Kidney (tissue), 13 donors: ENCODE measurements at regions not wholly inside any gene's neighbourhood (a gene's known extent, or its start where the extent isn't known, plus 50 kb on each side); places are given as distances from the start of the nearest gene placed in this dataset.

Experiments
- DNase-seq, 5 donors: peaks; one replicate each; pipeline ENCODE4 v3.0.0-alpha.2; 2013 to 2020
- FAIRE-seq: peaks from 2 replicates; lab custom pipeline; 2012; peaks lifted over from hg19 to GRCh38; lab: Jason Lieb, UNC
- H3K27ac ChIP-seq, 2 donors: one replicate each; pipeline ENCODE4 v1.7.0; 2013; ENCODE audit warnings: low read depth in 2 of 2, low read length in 2 of 2, inconsistent platforms in 1 of 2
- H3K27me3 ChIP-seq: one replicate; pipeline ENCODE4 v1.7.1; 2013; ENCODE audit warnings: low read length, inconsistent platforms; ENCODE audit not compliant: control insufficient read depth, insufficient read depth
- H3K36me3 ChIP-seq, 3 donors: one replicate each; pipeline versions ENCODE4 v1.7.0 to v1.7.1; 2013; ENCODE audit warnings: low read length in 3 of 3, control low read depth in 1 of 3, inconsistent platforms in 1 of 3; ENCODE audit not compliant: insufficient read depth in 3 of 3, control insufficient read depth in 2 of 3
- H3K4me1 ChIP-seq, 3 donors: one replicate each; pipeline versions ENCODE4 v1.7.0 to v1.7.1; 2013; ENCODE audit warnings: low read length in 3 of 3, inconsistent platforms in 1 of 3, low read depth in 1 of 3; ENCODE audit not compliant: control insufficient read depth in 2 of 3, insufficient read depth in 2 of 3
- H3K4me3 ChIP-seq, 3 donors: one replicate each; pipeline versions ENCODE4 v1.7.0 to v1.8.1; 2013; ENCODE audit warnings: low read length in 3 of 3, control low read depth in 1 of 3, inconsistent platforms in 1 of 3
- H3K9ac ChIP-seq, 3 donors: one replicate each; pipeline versions ENCODE4 v1.7.0 to v1.7.1; 2013; ENCODE audit warnings: low read length in 3 of 3, control low read depth in 1 of 3, inconsistent platforms in 1 of 3
- H3K9me3 ChIP-seq, 3 donors: one replicate each; pipeline versions ENCODE4 v1.7.0 to v1.7.1; 2013; ENCODE audit warnings: low read length in 3 of 3, control low read depth in 1 of 3, inconsistent platforms in 1 of 3; ENCODE audit not compliant: control insufficient read depth in 2 of 3, insufficient read depth in 1 of 3
- CTCF ChIP-seq: IDR thresholded peaks from 3 replicates; pipeline ENCODE4 v1.5.1; 2012; ENCODE audit warnings: mild to moderate bottlenecking, moderate library complexity, borderline replicate concordance; ENCODE audit not compliant: insufficient read depth; ENCODE audit errors: extremely low read depth
- intact Hi-C: fragments of 100-400 bp; cut with DNase I; formaldehyde crosslinking; loops from one replicate; pipeline ENCODE4 v1.11.1; 2022
- donor health status: control.
- donor health status: control.
- donor health status: control.
- donor health status: control.
- donor health status: control.
- donor health status: DM: yes; HTN: yes; CAD: no.
- donor health status: Normal renal cell carcinoma (clear cell type).

GRCh38 chr13:67557118-67557517 lies 327.0 kb upstream of the PCDH9 start:
- no peak for FAIRE-seq
- TF ChIP-seq CTCF = no peak

GRCh38 chr13:67554746-67555452 lies 324.8 kb upstream of the PCDH9 start:
- DNase-seq (no peak), FAIRE-seq (no peak)
- no peaks in the 10 kb centered on the region for H3K36me3 ChIP-seq
- H3K9me3 ChIP-seq = peaks cover 0 to 5% (median 0%) of the 10 kb centered on the region in 3 donors
- H3K4me1 ChIP-seq = no peaks in the 10 kb centered on the region
- H3K4me3 ChIP-seq = no peak overlapping the region
- TF ChIP-seq CTCF = no peak
- no peak overlapping the region for H3K9ac ChIP-seq
- H3K27ac ChIP-seq = no peak overlapping the region
- intact Hi-C loops = no loop called here
- H3K27me3 ChIP-seq = no peaks in the 10 kb centered on the region

More at GRCh38 chr13:67557118-67557517, 327.0 kb upstream of the PCDH9 start:
- Histone ChIP-seq H3K9ac (no peak overlapping the region), H3K27ac (no peak overlapping the region), H3K27me3 (no peaks in the 10 kb centered on the region), H3K4me3 (no peak overlapping the region), H3K36me3 (no peaks in the 10 kb centered on the region), H3K9me3 (peaks cover 0 to 8% (median 0%) of the 10 kb centered on the region in 3 donors), H3K4me1 (no peaks in the 10 kb centered on the region)
- intact Hi-C loops = no loop called here
- DNase-seq = no peak

- no peak overlapping the region for H3K4me3 ChIP-seq
- H3K36me3 ChIP-seq = no peaks in the 10 kb centered on the region
- no peak overlapping the region for H3K9ac ChIP-seq
- no peak for TF ChIP-seq CTCF
- no peak for FAIRE-seq
- intact Hi-C loops = no loop called here
- H3K27me3 ChIP-seq = no peaks in the 10 kb centered on the region
- H3K4me1 ChIP-seq = no peaks in the 10 kb centered on the region
- peaks cover 0 to 5% (median 0%) of the 10 kb centered on the region in 3 donors for H3K9me3 ChIP-seq
- no peak overlapping the region for H3K27ac ChIP-seq
- DNase-seq = no peak
Observed at GRCh38 chr13:67554286-67554685, 324.1 kb upstream of the PCDH9 start.

DNA sequence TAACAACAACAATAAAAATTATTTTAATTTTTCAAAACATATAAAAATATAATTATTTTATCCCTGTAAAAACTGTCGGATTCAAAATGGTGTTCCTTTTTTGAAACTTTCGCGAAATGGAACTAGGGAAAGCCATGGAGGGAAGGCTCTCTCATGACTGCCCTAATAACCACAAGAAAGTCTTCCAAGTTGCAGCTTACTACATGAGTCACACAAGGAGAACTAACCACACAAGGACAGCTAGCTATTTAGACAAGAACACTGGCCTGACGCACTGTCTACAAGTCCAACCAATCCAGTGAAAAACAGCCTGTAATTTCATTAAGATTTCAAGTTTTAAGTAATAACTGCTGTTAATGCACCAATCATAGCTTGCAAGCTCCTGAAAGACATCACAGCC lies 319.2 kb upstream of the PCDH9 start:
- FAIRE-seq (no peak), DNase-seq (no peak)
- no peaks in the 10 kb centered on the region for H3K4me1 ChIP-seq
- H3K9ac ChIP-seq = no peak overlapping the region
- no peaks in the 10 kb centered on the region for H3K36me3 ChIP-seq
- TF ChIP-seq CTCF = no peak
- intact Hi-C loops = no loop called here
- no peak overlapping the region for H3K27ac ChIP-seq
- H3K27me3 ChIP-seq = no peaks in the 10 kb centered on the region
- H3K4me3 ChIP-seq = no peak overlapping the region
- no peaks in the 10 kb centered on the region for H3K9me3 ChIP-seq
